ENCODE measurements at regions not wholly inside any gene's neighbourhood (a gene's known extent, or its start where the extent isn't known, plus 50 kb on each side); places are given as distances from the start of the nearest gene placed in this dataset.

DNA sequence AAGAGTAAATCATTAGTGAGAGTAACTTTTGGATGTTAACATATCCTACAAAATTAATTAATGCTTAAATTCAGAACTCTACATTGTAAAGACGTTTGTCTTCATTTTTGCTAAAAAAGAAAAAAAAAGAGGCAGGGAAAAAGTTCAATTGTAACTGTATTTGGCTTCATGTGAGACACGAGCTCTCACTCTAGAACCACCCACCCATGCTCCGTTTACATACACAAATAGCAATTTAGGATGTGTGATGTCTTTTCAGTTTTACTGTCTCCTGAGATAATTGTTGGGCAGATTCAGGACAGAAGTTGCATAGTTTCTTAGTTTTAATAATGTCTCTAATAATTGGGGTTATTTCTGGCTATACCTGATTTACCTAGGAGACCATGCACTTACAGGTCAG is 248.6 kb downstream of the AASDHPPT start:
- TF ChIP-seq, protein P1, sequence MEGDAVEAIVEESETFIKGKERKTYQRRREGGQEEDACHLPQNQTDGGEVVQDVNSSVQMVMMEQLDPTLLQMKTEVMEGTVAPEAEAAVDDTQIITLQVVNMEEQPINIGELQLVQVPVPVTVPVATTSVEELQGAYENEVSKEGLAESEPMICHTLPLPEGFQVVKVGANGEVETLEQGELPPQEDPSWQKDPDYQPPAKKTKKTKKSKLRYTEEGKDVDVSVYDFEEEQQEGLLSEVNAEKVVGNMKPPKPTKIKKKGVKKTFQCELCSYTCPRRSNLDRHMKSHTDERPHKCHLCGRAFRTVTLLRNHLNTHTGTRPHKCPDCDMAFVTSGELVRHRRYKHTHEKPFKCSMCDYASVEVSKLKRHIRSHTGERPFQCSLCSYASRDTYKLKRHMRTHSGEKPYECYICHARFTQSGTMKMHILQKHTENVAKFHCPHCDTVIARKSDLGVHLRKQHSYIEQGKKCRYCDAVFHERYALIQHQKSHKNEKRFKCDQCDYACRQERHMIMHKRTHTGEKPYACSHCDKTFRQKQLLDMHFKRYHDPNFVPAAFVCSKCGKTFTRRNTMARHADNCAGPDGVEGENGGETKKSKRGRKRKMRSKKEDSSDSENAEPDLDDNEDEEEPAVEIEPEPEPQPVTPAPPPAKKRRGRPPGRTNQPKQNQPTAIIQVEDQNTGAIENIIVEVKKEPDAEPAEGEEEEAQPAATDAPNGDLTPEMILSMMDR (IDR thresholded peaks at IDR 0.05) = no peak
- no peak for TF ChIP-seq POLR2AphosphoS5 (IDR thresholded peaks at IDR 0.05)
- TF ChIP-seq POLR2A (IDR thresholded peaks at IDR 0.05) = no peak
- H3K4me3 ChIP-seq = no peak overlapping the region
- intact Hi-C loops (cut with DNase I; ENCODE audit: low total_unique reads) = no loop called here
- no peaks in the 10 kb centered on the region for H3K4me1 ChIP-seq
- no peak for DNase-seq (ENCODE audit: low spot score in 2 of 2)
- H3K27me3 ChIP-seq = no peaks in the 10 kb centered on the region
- H3K9me3 ChIP-seq = peaks cover 0 to 5% of the 10 kb centered on the region in 2 donors
- no peaks in the 10 kb centered on the region for H3K36me3 ChIP-seq
- H3K27ac ChIP-seq = no peak overlapping the region

DNA sequence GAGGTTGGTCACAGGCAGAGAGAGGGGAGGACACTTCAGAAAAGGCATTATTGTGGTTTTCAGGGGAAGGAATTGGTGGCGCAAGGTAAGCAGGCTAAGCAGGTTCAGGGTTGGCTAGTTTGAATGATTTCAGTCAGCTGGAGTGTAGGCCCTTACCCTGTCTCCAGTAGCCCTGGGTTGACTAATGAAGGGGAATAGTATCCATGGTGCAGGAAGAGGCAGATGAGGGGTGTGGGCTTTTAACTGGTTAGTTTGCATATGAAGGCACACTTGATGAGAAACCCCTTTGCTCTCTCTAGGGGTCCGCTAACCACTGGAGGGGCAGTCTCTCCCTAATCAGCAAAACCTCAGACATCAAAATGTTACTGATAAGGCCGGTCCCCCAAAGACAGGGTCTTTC is 249.7 kb downstream of the AASDHPPT start:
- H3K4me3 ChIP-seq = no peak overlapping the region
- H3K4me1 ChIP-seq = no peaks in the 10 kb centered on the region
- no peak for DNase-seq (ENCODE audit: low spot score in 2 of 2)
- intact Hi-C loops (cut with DNase I; ENCODE audit: low total_unique reads) = no loop called here
- TF ChIP-seq POLR2A (IDR thresholded peaks at IDR 0.05) (no peak), POLR2AphosphoS5 (IDR thresholded peaks at IDR 0.05) (no peak)
- TF ChIP-seq, protein P1 (IDR thresholded peaks at IDR 0.05) = no peak
- H3K27ac ChIP-seq = no peak overlapping the region
- H3K9me3 ChIP-seq = peaks cover 0 to 5% of the 10 kb centered on the region in 2 donors
- H3K36me3 ChIP-seq = no peaks in the 10 kb centered on the region
- H3K27me3 ChIP-seq = no peaks in the 10 kb centered on the region

DNA sequence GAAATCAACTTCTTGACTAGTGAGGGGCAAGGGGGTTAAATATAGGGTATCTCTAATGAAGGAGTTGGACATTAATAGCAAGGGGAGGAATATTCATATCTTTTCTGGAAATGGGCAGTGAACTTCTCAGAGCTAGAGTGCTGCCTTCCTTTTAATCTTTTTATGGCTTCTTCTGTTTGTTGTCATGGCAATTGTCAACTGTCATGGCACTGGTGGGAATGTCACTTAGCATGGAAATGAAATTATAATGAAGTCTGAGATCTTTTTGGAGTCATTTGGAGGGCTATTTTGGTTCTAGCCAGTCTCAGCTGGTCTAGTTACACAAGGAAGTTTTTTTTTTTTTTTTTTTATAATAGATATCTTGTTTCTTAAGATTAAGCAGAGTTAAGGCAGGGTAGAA is 250.2 kb downstream of the AASDHPPT start:
- TF ChIP-seq POLR2AphosphoS5 (IDR thresholded peaks at IDR 0.05) = no peak
- DNase-seq (ENCODE audit: low spot score in 2 of 2) = no peak
- Histone ChIP-seq H3K4me3 (no peak overlapping the region), H3K27ac (no peak overlapping the region), H3K4me1 (no peaks in the 10 kb centered on the region), H3K9me3 (peaks cover 0 to 5% of the 10 kb centered on the region in 2 donors), H3K27me3 (no peaks in the 10 kb centered on the region), H3K36me3 (no peaks in the 10 kb centered on the region)
- intact Hi-C loops (cut with DNase I; ENCODE audit: low total_unique reads) = no loop called here

DNA sequence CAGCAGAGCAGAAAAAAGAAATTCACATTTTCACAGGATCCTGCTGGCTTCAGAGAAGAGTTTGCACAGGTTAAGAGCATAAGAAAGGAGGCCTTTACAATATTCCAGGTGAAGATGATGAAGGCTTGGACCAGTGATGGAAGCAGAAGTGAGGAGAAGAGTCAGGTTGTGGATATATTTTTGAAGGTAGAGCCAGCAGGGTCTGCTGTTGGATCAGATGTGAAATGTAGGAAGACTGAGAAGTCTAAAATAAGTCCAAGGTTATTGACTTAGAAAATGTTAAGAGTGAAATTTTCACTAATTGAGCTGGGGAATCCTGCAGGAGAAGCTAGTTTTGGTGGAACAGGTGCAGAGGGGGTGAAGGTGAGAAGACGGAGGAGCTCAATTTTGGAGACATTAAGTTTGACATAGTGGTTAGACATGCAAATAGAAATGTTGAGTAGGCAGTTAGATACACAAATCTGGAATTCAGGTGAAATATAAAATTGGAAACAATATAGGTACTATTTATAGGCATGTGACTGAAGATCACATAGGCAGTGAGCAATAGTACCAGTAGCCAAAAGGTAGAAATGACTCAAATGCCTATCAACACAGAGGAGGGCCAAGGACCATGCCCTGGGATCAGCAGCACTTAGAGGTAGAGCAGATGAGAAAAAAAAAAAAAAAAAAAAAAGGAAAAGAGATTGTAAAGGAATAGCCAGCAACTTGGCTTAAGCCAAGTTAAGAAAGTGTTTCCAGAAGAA is 252.0 kb downstream of the AASDHPPT start:
- Histone ChIP-seq H3K9me3 (no peaks in the 10 kb centered on the region), H3K27ac (no peak overlapping the region), H3K4me3 (no peak overlapping the region), H3K36me3 (no peaks in the 10 kb centered on the region), H3K27me3 (no peaks in the 10 kb centered on the region), H3K4me1 (no peaks in the 10 kb centered on the region)
- TF ChIP-seq, protein P1 (IDR thresholded peaks at IDR 0.05) = no peak
- TF ChIP-seq POLR2AphosphoS5 (IDR thresholded peaks at IDR 0.05) = no peak
- no peak for DNase-seq (ENCODE audit: low spot score in 2 of 2)
- intact Hi-C loops (cut with DNase I; ENCODE audit: low total_unique reads) = no loop called here

DNA sequence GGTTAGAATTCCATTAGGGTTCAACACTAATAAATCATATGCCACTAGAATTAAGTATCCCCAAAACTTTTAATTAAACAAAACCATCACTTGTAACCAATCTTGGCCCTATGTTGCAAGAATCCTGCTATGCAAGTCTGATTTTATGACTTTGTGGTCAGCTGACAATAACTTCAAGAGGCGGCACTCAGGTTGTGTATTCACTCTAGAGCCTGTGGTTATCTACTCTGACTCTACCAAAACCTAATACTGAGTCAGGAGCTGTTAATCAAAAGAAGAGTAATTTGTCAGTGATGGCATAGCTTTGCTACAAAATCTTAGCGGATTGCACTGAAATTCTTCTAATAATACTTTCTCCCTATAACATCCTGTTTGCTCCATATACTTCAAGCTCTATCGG is 253.7 kb downstream of the AASDHPPT start:
- H3K36me3 ChIP-seq = no peaks in the 10 kb centered on the region
- no peaks in the 10 kb centered on the region for H3K9me3 ChIP-seq
- no peaks in the 10 kb centered on the region for H3K27me3 ChIP-seq
- H3K4me1 ChIP-seq = no peaks in the 10 kb centered on the region
- TF ChIP-seq POLR2AphosphoS5 (IDR thresholded peaks at IDR 0.05) (no peak), POLR2A (IDR thresholded peaks at IDR 0.05) (no peak)
- TF ChIP-seq, protein P1 (IDR thresholded peaks at IDR 0.05) = no peak
- no peak for DNase-seq (ENCODE audit: low spot score in 2 of 2)
- intact Hi-C loops (cut with DNase I; ENCODE audit: low total_unique reads) = no loop called here
- H3K4me3 ChIP-seq = no peak overlapping the region
- no peak overlapping the region for H3K27ac ChIP-seq

All from breast epithelium (tissue), 4 donors.